Natural killer cell (primary cell): ENCODE measurements at regions not wholly inside any gene's neighbourhood (a gene's known extent, or its start where the extent isn't known, plus 50 kb on each side); places are given as distances from the start of the nearest gene placed in this dataset.

Experiments used
- ATAC-seq, 3 donors: fragments of 150-1000 bp in 2 of 3; fragments of 200-7000 bp in 1 of 3; cut with Tn5 transposase; 1 replicate in 1 of 3; 2 replicates in 2 of 3; pipeline ENCODE4 v1.10.0; 2021; ENCODE audit warnings: mild to moderate bottlenecking in 2 of 3, moderate library complexity in 2 of 3
- DNase-seq, 2 donors: peaks; one replicate each; pipeline versions ENCODE4 v3.0.0 to v3.0.0-alpha.2; 2013 to 2021; ENCODE audit warnings: mixed read lengths in 1 of 2
- H3K27ac ChIP-seq: one replicate; pipeline ENCODE4 v1.5.1; 2013; ENCODE audit warnings: mild to moderate bottlenecking, low read length
- H3K27me3 ChIP-seq: one replicate; pipeline ENCODE4 v1.6.1; 2013; ENCODE audit warnings: low read length; ENCODE audit not compliant: control insufficient read depth, insufficient read depth
- H3K36me3 ChIP-seq: one replicate; pipeline ENCODE4 v1.6.1; 2013; ENCODE audit warnings: low read length; ENCODE audit not compliant: control insufficient read depth, insufficient read depth
- H3K4me1 ChIP-seq: one replicate; pipeline ENCODE4 v1.6.1; 2013; ENCODE audit warnings: low read length; ENCODE audit not compliant: control insufficient read depth, insufficient read depth
- H3K4me3 ChIP-seq: one replicate; pipeline ENCODE4 v1.5.1; 2013; ENCODE audit warnings: low read length
- H3K9me3 ChIP-seq: one replicate; pipeline ENCODE4 v1.6.1; 2013; ENCODE audit warnings: low read length; ENCODE audit not compliant: control insufficient read depth, insufficient read depth
- H3K27ac Mint-ChIP-seq, 2 donors: one replicate each; pipeline ENCODE4 v1.8.0; 2022; ENCODE audit warnings: mild to moderate bottlenecking in 2 of 2, mixed read lengths in 2 of 2, moderate library complexity in 1 of 2
- H3K27me3 Mint-ChIP-seq, 2 donors: one replicate each; pipeline ENCODE4 v1.8.0; 2022; ENCODE audit warnings: low read depth in 2 of 2, mixed read lengths in 2 of 2
- H3K36me3 Mint-ChIP-seq: one replicate; pipeline ENCODE4 v1.8.0; 2022; ENCODE audit warnings: mixed read lengths
- H3K4me1 Mint-ChIP-seq, 2 donors: one replicate each; pipeline ENCODE4 v1.8.0; 2022; ENCODE audit warnings: mixed read lengths in 2 of 2
- H3K4me3 Mint-ChIP-seq: one replicate; pipeline ENCODE4 v1.8.0; 2022; ENCODE audit warnings: mild to moderate bottlenecking, moderate library complexity, mixed read lengths
- H3K9me3 Mint-ChIP-seq, 2 donors: one replicate each; pipeline ENCODE4 v1.8.0; 2022; ENCODE audit warnings: mixed read lengths in 2 of 2
- CTCF ChIP-seq: fragments of 200-600 bp; IDR thresholded peaks from one replicate; pipeline ENCODE4 v1.8.0; 2022; ENCODE audit warnings: antibody characterized with exemption
- WGBS: methylation state at CpG from one replicate; pipeline ENCODE4 v1.1.7; 2013; ENCODE audit warnings: missing lambda C conversion rate; ENCODE audit not compliant: insufficient coverage; 5-methylcytosine and 5-hydroxymethylcytosine counted together
- intact Hi-C: fragments of 100-400 bp; cut with micrococcal nuclease; formaldehyde crosslinking; loops from one replicate; pipeline ENCODE4 v1.14.2; 2022

GRCh38 chr2:16039823-16040222 is 99.5 kb downstream of the MYCN start:
- Mint-ChIP-seq H3K9me3 (no peaks in the 10 kb centered on the region), H3K27me3 (peaks cover 0 to 10% of the 10 kb centered on the region in 2 donors), H3K4me3 (no peak overlapping the region), H3K4me1 (no peaks in the 10 kb centered on the region), H3K27ac (no peak overlapping the region), H3K36me3 (no peaks in the 10 kb centered on the region)
- intact Hi-C loops: no loop called here
- ATAC-seq (no peak), DNase-seq (no peak)
- 89% methylated on average over 7 of the region's 7 CpGs for WGBS
- Histone ChIP-seq H3K27me3 (no peaks in the 10 kb centered on the region), H3K4me1 (no peaks in the 10 kb centered on the region), H3K27ac (no peak overlapping the region), H3K36me3 (no peaks in the 10 kb centered on the region), H3K4me3 (no peak overlapping the region), H3K9me3 (no peaks in the 10 kb centered on the region)
- no peak for TF ChIP-seq CTCF

GRCh38 chr2:16039055-16039454 is 98.7 kb downstream of the MYCN start:
- no peaks in the 10 kb centered on the region for H3K36me3 Mint-ChIP-seq
- no peaks in the 10 kb centered on the region for H3K9me3 ChIP-seq
- no peak overlapping the region for H3K27ac ChIP-seq
- H3K4me1 ChIP-seq: no peaks in the 10 kb centered on the region
- ATAC-seq (no peak), DNase-seq (no peak)
- H3K4me3 Mint-ChIP-seq: no peak overlapping the region
- no peak overlapping the region for H3K27ac Mint-ChIP-seq
- WGBS: 83% methylated on average over 1 of the region's 1 CpG
- H3K36me3 ChIP-seq: no peaks in the 10 kb centered on the region
- no peaks in the 10 kb centered on the region for H3K9me3 Mint-ChIP-seq
- H3K27me3 Mint-ChIP-seq: peaks cover 0 to 10% of the 10 kb centered on the region in 2 donors
- intact Hi-C loops: no loop called here
- H3K4me1 Mint-ChIP-seq: no peaks in the 10 kb centered on the region
- no peak overlapping the region for H3K4me3 ChIP-seq
- no peak for TF ChIP-seq CTCF
- no peaks in the 10 kb centered on the region for H3K27me3 ChIP-seq

DNA sequence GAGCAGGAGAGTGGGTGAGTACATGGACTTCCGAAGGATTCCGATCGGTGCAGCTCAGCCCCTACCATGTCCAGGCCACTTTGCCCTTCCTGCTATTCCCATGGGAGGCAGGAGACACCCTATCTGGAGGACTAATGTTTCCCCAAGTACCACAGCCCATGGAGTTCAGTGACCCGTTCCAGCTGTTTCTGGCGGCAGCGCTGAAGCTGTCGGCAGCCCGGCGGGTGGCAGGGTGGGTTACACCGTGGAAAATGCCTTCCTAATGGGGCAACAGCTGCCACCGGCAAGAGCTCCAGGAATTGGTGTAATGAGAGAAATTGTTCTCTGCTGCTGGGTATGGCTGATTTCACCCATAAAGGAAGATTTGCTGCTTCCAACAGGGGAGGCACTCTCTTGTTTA is 98.3 kb downstream of the MYCN start:
- WGBS: 94% methylated on average over 11 of the region's 11 CpGs
- no peak for TF ChIP-seq CTCF
- no peaks in the 10 kb centered on the region for H3K4me1 Mint-ChIP-seq
- H3K36me3 Mint-ChIP-seq: no peaks in the 10 kb centered on the region
- H3K4me3 Mint-ChIP-seq: no peak overlapping the region
- no peak overlapping the region for H3K27ac Mint-ChIP-seq
- intact Hi-C loops: no loop called here
- no peak for DNase-seq
- no peaks in the 10 kb centered on the region for H3K9me3 Mint-ChIP-seq
- Histone ChIP-seq H3K9me3 (no peaks in the 10 kb centered on the region), H3K36me3 (no peaks in the 10 kb centered on the region), H3K27me3 (no peaks in the 10 kb centered on the region), H3K27ac (no peak overlapping the region), H3K4me3 (no peak overlapping the region), H3K4me1 (no peaks in the 10 kb centered on the region)
- peaks cover 0 to 10% of the 10 kb centered on the region in 2 donors for H3K27me3 Mint-ChIP-seq
- ATAC-seq: no peak

DNA sequence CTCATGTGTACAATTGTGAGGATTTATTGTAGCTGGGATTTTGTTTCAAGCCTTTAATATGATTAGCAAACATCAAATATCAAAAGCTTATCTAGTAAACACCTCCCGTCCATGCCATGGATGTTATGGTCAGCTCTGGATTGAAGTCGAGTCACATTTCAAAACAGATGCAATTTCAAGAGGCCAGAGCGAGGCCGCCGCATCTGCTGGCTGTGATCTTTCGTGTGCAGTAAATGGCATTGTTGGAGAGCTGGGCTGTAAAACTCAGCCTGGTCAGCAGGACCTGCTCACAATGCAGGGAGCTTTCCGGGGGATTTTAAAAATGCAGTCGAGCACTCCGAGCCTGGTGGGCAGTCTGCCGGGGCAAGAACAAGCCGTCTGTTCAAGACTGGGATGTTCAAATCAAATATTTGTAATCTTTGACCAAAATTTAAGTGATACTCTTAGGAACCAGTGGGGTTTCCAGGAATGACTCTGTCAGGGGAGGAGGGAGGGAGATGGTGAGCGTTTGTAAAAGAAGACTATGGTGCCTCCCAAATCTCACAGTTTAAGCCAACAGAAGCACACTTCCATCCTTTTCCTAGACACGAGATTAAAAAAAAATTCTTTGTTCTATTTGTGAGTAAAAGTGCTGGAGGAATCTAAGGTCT is 97.6 kb downstream of the MYCN start:
- Mint-ChIP-seq H3K9me3 (no peaks in the 10 kb centered on the region), H3K36me3 (no peaks in the 10 kb centered on the region)

More for the DNA sequence above, 97.6 kb downstream of the MYCN start:
- no peaks in the 10 kb centered on the region for H3K9me3 ChIP-seq
- no peak overlapping the region for H3K4me3 ChIP-seq
- no peak overlapping the region for H3K27ac Mint-ChIP-seq
- no peak overlapping the region for H3K27ac ChIP-seq
- H3K36me3 ChIP-seq: no peaks in the 10 kb centered on the region
- no peak for TF ChIP-seq CTCF
- no peak for ATAC-seq
- no peaks in the 10 kb centered on the region for H3K27me3 ChIP-seq
- WGBS: 88% methylated on average over 12 of the region's 13 CpGs
- DNase-seq: no peak
- peaks cover 0 to 10% of the 10 kb centered on the region in 2 donors for H3K27me3 Mint-ChIP-seq
- intact Hi-C loops: no loop called here
- H3K4me1 ChIP-seq: no peaks in the 10 kb centered on the region
- H3K4me1 Mint-ChIP-seq: no peaks in the 10 kb centered on the region
- H3K4me3 Mint-ChIP-seq: no peak overlapping the region
